Stimulated activated CD8-positive, alpha-beta memory T cell treated with anti-CD3 and anti-CD28 coated beads, Interleukin-4, amount 100 ng/mL, for 48 hours (primary cell): ENCODE measurements at regions not wholly inside any gene's neighbourhood (a gene's known extent, or its start where the extent isn't known, plus 50 kb on each side); places are given as distances from the start of the nearest gene placed in this dataset.

Experiments
- DNase-seq: peaks from one replicate; pipeline ENCODE4 v3.0.0-alpha.2; 2020

DNA sequence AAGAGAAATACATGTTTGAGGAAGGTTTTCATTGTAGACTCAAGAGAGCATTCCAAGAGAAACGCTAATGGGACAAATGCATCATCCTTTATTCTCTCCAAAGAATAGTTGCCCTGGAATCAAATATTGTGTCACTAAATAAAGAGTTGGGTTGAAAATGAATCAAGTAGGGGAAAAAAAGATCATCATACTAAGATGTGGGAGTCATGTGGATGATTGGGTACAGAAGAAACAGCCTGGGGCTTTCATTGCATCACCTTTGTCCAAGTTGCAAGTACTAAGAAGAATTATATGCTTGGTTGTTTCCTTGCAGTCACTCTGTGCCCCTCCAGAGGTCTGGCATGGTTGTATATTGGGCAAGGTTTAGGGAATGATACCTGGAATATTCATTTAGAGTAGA lies 658.9 kb downstream of the TOX3 start:
- DNase-seq: no peak

DNA sequence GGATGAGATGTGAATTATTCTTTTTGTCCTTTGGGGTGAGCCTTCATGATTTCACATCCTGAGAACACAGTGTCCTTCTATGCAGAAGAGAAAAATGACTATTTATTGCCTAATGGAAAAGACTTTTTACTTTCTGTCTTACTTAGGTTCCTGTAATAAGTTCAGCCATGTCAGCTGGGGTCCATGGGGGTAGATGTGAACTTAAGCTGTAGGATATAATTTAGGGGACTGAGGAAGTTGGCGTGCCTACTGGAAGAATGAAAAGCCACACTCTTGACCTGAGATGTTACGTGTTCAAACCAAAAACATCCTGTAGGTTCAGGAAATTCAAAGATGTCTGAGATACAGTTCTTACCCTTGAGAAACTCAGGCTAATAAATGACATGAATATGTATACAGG lies 660.5 kb downstream of the TOX3 start:
- no peak for DNase-seq

DNA sequence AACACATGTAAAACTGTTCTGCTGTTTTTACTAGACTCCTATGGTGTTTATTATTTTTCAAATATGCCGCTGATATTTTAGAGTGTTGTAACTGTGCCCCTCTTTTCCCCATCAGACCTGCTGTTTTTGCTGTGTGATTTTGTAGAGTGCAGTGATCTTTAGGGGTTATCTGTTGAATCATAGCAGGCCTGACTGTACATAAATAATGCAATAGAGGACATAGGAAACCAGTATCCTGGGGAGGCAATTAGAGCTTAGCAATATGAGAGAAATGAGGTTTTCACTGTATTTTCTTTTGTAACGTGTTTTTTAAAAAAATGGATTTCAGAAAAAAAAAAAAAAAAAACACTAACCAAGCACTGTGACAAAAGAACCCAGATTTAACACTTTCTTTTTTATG lies 662.2 kb downstream of the TOX3 start:
- no peak for DNase-seq

DNA sequence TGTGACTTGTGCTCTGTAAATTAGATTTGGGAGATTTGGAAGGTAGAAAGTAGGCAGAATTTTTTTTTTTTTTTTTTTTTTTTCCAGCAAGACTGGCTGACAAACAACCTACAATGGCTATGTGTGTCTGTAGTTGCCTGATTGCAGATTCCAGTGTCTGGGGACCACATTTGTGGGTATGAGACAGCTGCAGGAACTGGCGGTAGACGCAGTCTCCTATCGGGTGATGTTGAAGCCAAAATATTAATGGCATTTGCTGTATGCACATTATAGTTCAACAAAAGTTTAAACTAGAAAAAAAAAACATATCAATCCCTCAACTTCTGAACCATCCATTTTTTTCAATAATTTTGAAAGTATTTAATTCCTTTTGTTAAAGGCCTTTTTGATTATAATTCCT lies 665.2 kb downstream of the TOX3 start:
- DNase-seq: no peak

DNA sequence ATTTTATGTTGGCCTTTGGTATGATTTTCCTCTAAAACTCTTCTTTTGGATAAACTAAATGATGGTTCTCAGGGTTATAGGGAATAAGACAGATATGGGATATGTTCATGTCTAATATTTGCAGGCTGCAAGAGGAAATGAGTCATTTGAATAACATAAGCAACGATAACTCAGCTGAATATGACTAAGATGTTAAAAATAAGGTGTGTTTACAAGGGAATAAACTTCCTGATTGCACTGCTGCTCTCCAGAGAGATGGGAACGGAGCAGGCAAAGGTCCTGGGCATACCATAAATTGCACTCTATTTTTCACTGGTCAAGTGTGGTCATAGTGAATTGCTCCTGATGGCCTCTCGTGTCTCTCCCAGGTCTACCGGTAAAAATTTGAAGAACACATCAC lies 666.2 kb downstream of the TOX3 start:
- DNase-seq: no peak

DNA sequence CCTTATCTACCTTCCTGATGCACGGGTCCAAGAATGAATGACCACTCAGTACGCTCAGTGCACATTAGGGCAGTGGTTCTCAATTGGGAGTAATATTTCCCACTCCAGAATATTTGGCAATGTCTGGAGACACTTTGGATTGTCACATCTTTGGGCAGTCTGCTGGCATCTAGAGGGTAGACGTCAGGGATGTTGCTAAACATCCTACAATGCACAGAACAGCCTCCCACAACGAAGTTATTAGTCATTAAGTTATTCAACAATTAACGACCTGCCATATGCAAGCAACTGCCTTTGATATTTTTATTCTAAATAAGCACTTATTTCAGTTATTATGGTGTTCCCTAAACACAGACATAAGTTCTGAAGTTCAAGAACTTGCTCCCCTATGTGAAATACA lies 669.3 kb downstream of the TOX3 start:
- DNase-seq: no peak

DNA sequence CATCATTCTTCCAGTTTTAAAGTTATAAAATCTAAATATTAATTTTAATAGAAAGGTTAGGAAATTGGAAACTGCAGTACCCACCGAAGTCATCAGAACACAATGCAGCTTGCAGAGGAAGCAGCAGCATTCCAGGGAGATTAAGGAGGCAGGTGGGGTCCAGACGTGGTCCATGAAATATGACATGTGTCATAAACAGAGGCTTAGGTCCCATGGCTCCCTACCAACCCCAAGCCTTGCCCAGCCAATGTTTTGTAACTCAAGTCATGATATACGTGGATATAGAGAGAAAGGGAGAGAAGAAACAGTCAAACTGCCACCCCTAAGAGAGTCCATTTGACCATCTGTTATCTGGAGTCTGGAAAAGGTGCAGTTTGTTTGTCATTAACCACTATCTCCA lies 670.0 kb downstream of the TOX3 start:
- DNase-seq: no peak

DNA sequence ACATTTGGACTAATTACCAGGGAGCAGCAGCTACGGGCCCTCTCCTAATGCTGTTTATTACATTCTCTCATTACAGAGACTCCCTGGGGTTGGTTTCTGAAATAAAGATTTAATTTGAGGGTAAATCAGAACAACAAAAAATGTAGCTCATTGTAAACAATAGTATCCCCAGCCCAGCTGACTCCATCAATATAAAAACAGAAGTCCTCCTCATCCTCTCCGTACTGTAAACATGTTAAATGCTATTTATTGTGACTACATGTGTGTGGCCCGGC lies 670.4 kb downstream of the TOX3 start:
- DNase-seq: no peak

DNA sequence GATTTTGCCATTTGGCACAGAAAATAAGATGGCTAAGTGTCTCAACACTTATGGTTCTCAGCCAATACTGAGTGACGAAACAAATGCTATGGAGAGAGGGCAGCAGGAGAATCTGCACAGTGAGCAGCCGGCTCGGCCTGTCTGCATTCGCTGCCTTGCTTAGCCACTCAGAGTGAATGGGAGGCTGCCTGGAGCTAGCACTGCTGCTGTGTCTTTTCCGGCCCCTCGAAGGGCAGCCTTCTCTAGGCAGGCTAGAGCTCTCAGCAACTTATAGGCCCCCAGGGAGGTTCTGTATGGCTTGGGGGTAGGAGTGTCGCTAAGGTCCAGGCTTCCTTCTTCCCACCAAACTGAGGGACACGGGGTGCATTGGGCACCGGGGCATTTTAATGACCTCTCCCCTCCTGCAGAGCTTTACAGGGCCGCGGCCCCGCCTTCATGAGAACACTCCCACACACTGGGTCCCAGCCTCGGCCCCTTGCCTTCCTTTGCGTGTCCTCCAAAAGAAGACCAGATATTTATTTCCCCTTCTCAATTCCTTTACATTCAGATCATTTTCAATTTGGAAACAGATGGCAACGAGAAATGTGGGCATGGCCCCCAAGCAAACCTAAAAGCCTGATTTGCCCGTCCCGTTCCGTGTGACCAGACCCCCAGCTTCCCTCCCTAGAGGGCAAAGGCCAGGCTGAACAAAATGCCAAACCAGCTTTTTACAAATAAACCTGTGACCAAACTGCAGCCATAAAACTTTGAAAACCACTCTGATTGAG lies 670.9 kb downstream of the TOX3 start:
- no peak for DNase-seq

DNA sequence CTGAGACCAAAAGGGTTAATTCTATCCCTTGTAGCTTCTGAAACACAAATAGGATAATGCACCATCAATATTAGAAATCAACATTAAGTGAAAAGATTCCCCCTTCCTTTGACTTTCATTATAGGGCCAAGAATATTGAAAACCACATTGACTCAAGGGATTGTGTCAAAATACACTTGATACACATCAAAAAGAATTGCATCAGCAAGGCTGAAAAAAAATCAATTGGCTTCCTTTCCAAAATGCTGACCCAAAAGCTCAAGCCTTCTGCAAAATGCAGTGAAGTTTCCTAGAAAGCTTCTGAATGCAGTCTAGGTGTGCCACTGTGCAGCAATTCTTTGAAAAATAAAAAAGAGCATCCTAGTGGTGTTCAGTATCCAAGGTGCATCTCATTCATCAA lies 674.4 kb downstream of the TOX3 start:
- DNase-seq: no peak

DNA sequence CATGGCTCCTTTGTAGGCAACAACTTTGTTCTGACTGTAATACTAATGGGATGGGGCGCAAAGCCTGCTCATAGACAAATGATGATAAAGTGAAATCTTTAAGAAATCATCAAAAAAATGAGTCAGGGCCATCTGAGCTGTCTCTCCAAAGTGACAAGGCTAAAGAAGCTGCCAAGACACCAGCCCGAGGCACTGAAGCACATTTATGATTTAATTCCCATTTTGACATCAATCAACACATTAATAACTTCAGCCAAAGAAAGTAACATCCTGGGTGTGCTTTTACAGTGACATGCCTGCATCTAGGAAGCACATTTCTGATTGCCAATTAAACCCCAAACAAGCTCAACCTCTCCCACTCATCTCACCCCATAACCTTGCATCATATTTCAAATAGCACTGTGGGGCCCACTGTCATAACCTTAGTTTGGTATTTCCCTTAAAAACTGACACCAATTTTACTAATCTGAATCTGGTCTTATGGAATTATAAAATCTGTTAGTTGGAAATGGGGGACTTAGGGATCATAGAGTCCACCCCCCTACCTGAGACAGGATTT lies 676.6 kb downstream of the TOX3 start:
- DNase-seq: no peak

DNA sequence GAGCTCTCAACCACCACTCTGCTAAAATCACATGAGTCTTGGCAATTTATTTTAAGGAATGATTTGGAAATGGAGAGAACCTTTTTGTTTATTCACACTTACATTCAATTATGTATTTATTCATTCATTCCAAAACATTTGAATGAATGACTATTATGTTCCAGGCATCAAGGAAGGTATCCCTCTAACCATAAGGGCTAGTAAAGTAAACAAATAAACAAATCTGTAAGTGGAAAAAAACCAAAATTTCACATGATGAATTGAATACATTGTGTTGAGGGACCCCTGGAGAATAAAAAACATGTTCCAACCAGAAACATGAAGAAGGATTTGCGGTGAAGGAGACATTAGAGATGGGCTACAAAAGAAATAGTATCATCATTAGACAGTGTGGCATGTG lies 677.8 kb downstream of the TOX3 start:
- no peak for DNase-seq

DNA sequence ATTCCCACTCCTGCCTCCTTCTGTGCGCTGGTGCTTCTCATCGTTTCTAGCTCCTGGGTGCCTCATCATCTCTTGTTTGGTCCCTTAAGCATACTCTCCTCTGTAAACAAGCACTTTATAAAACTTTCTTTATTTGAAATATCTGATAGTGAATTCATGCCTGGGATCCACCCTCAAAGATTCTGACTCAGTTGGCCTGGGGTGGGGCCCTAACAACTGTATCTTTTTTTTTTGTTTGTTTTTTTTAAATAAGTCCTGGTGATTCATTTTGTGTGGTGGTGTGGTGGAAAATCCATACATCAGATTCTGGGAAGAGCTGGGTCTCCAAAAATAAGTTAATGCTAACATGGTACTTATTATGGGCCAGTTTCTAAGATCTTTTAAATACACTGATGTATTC lies 678.3 kb downstream of the TOX3 start:
- no peak for DNase-seq

DNA sequence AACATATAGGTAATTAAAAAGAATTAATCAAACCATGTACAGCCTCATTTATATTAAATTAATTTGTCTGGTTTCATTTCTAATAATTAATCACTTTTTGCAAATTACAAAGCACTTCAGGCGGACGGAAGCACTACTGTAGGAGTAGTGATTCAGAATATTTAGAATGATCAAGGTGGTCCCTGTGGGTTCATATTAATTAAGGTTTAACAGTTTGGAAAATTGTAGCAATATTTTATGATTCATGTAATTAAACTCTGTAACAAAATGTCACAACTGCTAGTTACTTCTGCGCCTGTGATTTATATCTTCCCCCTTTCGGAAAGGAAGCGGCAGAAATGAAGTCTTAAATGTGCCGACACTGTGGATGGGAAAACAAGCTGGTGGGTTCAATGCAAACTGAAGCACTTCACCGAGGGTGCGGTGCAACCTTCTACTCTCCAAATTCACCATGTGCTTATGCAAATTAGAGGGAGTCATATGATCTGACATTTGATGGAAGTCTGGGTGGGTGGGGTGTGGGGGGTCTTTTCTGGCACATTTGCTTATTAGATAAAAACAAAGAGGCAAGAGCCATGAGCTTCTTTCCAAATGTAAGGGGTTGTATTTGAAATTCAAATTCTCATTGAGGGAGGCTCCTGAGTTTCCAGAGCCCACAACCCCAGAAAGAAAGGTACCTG lies 679.4 kb downstream of the TOX3 start:
- no peak for DNase-seq

DNA sequence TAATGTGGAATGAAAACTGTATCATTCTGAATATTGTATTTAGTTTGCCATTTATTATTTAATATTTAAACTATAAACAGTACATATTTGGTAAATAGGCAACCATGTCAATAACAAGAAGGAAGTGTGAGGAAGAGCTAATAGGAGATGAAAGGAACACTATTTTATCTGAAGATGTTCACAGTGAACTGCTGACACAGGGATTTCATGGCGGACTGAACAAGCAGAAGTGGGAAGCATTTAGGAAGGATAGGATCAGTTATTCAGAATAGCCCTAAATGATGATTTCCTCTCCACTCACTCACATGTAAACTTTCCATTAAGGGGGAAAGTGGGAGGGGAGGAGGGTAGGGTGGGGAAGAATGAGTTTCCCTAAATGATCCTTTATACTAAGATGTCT lies 682.4 kb downstream of the TOX3 start:
- no peak for DNase-seq

DNA sequence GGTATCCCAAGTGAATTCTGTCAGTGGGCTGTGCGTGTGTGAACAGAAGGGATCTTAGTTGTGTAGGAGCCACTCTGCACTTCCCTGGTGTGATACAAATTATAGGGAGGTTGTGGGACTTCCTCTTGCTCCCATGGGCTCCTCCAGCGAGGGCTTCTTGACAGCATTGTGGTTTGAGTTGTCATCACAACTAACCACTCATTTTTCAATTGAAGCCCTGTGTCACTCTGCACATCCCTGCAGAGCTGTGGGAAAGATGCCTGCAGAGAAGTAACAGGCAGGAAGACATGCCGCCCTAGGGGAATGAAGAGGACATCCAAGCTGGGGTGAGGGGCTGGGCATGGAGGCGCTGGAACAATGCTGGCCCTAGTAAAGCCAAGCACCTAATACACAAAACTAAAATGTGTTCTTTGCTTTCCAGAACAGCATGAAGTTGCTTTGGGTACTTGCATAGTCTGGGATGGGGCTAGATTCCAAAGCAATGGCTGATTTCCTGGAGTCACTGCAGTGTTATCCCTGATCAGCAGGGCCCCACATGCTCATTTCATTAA lies 692.5 kb downstream of the TOX3 start:
- DNase-seq: no peak

DNA sequence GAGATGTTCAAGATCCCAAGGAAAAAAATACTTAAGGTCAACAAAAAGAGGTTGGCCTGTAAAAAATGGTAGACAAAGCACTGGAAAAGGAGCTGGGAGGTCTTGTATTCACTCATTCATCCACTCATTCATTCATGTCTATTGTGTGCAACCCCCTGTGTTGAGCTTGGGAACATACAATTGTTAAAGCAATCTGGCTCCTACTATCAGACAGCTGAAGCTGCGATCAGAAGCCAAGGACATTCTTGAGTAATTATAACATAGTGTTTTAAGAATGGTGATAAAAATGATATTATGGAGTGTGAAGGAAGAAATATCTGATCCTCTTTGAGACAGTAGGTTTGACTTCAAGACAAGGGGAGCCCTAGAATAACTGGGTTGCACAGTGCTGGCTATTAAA lies 693.4 kb downstream of the TOX3 start:
- no peak for DNase-seq

DNA sequence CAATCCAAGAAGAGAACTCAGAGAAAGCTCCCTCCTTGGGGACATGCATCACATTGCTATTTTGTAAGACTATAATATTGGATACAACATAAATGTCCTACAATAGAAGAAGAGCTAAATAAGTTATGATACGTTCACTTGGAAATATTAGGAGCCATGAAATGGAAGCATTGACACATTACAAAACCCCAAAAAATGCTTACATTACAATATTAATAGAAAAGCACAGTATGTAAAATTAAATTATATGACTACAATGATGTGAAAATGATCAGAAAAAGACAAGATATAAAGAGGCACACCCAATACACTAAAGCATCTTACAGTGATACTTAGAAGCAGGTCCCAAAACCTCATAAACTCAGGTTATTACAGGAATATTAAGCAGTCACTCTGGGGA lies 694.1 kb downstream of the TOX3 start:
- DNase-seq: no peak

DNA sequence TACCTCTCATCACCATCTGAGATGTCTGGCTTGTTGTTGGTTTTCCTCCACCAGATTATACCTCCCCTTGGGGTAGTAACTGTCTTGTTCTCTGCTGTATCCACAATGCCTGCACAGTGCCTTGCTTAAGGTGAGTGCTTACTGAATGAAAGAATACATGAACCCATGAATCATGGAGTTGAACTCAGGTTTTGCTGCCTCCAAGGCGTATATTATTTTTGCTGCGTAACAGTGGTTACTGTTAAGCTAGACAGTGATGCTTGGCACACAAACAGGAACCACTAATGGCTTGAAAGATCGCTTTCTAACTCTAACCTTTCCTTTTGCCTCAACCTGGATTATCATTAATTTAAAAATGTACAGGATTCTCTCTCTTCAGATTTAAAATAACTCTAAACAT lies 695.8 kb downstream of the TOX3 start:
- no peak for DNase-seq

DNA sequence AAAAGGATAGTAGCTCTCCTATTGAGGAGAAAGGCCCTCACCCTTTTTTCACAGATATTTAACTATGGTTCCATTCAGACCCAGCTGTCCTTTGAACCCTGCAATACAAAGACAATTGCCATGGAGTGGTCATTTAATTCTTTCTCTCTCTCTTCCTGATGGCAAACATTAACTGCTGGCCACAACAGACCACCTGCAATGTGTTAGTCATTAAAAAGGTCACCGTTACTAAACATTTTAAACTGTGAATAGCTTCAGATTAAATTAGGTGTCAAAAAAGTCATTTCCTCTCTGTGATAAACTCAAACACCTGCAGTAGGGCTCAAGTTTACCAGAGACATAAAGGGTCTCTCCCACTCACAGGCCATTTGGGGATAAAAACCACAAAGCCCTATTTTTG lies 697.2 kb downstream of the TOX3 start:
- no peak for DNase-seq

DNA sequence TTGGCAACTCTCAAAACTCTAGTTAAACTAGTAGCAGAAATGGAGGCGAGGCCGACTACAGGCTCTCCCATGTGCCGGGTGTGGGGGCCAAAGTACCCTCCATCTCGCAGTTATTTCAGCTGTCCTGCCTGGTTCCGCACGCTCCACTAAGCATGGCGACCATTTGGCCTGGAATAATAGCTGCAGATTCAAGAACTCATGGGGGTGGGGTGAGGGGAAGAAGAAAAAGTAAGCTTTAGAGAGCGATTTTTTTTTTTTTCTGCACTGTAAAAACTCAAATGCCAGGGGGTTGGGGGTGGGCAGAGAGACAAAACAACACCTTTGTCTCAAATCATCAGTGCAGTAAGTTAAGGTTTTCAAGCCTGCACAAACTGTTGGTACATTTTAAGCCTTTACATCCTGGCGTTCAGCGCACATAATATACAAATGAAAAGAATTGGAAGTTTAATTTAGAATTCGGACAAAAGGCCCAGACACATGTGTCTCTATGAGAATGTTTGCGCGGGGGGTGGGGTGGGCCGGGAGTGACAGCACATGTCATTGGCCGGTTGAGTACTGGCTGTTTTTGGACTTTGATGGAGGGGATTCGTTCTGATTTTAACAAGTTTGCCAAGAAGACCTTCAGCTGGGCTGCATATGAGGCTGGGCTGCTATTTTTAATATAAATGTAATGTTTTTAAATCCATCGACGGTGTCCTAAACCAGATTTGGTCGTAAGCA lies 694.7 kb upstream of the SALL1 start:
- DNase-seq: no peak

DNA sequence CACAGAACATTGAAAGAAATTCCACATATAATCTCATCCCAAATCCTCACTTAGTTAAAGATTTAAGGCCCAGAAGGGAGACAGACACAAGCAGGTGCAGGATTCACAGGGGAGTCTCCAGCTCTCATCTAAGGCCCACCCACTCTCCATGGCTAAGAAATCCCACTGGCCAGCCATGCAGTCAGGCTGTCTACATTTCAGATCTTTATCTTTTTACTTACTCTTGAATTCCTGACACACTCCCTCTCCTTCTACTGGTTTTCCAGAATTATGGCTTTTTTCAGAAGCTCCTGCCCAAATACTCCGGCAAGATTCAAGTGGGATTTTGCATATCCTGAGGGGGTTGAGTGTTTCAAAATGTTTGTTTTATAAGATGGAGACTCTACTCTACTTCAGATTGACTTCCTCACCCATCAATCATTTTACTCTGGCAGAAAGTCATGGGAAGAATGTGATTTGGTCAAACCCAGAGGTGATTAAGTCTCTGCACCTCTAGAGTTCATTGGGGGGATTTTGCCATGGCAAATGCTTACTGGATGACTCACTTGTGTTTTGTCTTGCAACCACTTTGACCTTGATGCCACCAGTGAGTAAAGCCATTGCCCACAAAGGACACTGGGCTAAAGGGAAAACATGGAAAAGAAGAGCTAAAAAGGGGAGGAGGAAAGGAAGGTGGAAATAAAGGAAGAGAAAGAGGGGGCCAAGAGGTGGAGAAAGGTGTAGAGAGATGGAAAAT lies 688.8 kb upstream of the SALL1 start:
- DNase-seq: no peak

DNA sequence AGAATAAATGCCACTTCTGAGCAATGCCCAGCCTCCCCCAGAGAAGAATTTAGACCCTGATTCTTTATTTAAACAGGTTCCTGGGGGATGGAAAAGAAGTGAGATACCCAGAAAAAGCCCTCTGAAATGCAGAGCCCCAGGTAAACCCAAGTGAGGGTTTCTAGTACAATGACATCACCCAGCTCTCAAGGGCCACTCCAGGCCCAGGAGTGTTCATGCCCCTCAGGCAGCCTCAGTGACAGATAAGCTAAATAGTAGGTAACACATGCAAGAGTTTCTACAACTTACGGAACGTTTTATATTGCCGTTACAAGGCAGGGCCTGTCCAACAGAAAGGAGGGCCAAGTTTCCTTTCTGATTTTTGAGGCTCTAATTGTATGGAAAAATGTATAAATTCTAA lies 683.7 kb upstream of the SALL1 start:
- DNase-seq: no peak
